ENCODE measurements at regions not wholly inside any gene's neighbourhood (a gene's known extent, or its start where the extent isn't known, plus 50 kb on each side); places are given as distances from the start of the nearest gene placed in this dataset.

- TF ChIP-seq CTCF (IDR thresholded peaks at IDR 0.05) = no peak
- POLR2A ChIA-PET = no interaction called here
- DNase-seq (no peak), ATAC-seq (ENCODE audit: poor library complexity) (no peak)
- no peaks in the 10 kb centered on the region for H3K4me1 Mint-ChIP-seq (ENCODE audit: low read depth)
- Histone ChIP-seq H3K36me3 (ENCODE audit: insufficient read depth, low read length) (no peaks in the 10 kb centered on the region), H3K27me3 (ENCODE audit: control insufficient read depth in 1 of 2, insufficient read depth in 2 of 2, low read length in 2 of 2) (no peaks in the 10 kb centered on the region), H3K27ac (ENCODE audit: low read depth in 1 of 2, low read length in 2 of 2) (no peak overlapping the region), H3K9me3 (ENCODE audit: control insufficient read depth in 1 of 2, insufficient read depth in 1 of 2, low read length in 2 of 2) (peaks cover 12 to 23% of the 10 kb centered on the region in 2 experiments), H3K4me3 (ENCODE audit: low read length) (no peak overlapping the region), H3K4me1 (ENCODE audit: insufficient read depth, low read length) (no peaks in the 10 kb centered on the region)
- no peaks in the 10 kb centered on the region for H3K27me3 Mint-ChIP-seq
- intact Hi-C loops (cut with DNase I, micrococcal nuclease) = no loop called here
- CTCF ChIA-PET = no interaction called here
- H3K4me3 Mint-ChIP-seq = no peak overlapping the region
- no peaks in the 10 kb centered on the region for H3K36me3 Mint-ChIP-seq (ENCODE audit: low read depth)
- peaks cover 2% of the 10 kb centered on the region for H3K9me3 Mint-ChIP-seq
- H3K27ac Mint-ChIP-seq = no peak overlapping the region
These were observed 329.6 kb upstream of the RGMB start for GRCh38 chr5:98443881-98444280.

GRCh38 chr5:98453296-98453695 lies 320.2 kb upstream of the RGMB start:
- ChIA-PET CTCF (no interaction called here), POLR2A (no interaction called here)
- TF ChIP-seq CTCF (IDR thresholded peaks at IDR 0.05) = no peak
- intact Hi-C loops (cut with DNase I, micrococcal nuclease) = no loop called here
- no peak for ATAC-seq (ENCODE audit: poor library complexity)
- Histone ChIP-seq H3K27me3 (ENCODE audit: control insufficient read depth in 1 of 2, insufficient read depth in 2 of 2, low read length in 2 of 2) (no peaks in the 10 kb centered on the region), H3K4me1 (ENCODE audit: insufficient read depth, low read length) (no peaks in the 10 kb centered on the region), H3K36me3 (ENCODE audit: insufficient read depth, low read length) (no peaks in the 10 kb centered on the region), H3K4me3 (ENCODE audit: low read length) (no peak overlapping the region), H3K9me3 (ENCODE audit: control insufficient read depth in 1 of 2, insufficient read depth in 1 of 2, low read length in 2 of 2) (no peaks in the 10 kb centered on the region), H3K27ac (ENCODE audit: low read depth in 1 of 2, low read length in 2 of 2) (no peak overlapping the region)
- Mint-ChIP-seq H3K27me3 (no peaks in the 10 kb centered on the region), H3K4me1 (ENCODE audit: low read depth) (no peaks in the 10 kb centered on the region), H3K36me3 (ENCODE audit: low read depth) (no peaks in the 10 kb centered on the region), H3K9me3 (no peaks in the 10 kb centered on the region), H3K27ac (no peak overlapping the region), H3K4me3 (no peak overlapping the region)
- no peak for DNase-seq

GRCh38 chr5:98454407-98454806 lies 319.1 kb upstream of the RGMB start:
- no peaks in the 10 kb centered on the region for H3K9me3 Mint-ChIP-seq
- TF ChIP-seq CTCF (IDR thresholded peaks at IDR 0.05) = no peak

More at GRCh38 chr5:98454407-98454806, 319.1 kb upstream of the RGMB start:
- H3K36me3 Mint-ChIP-seq (ENCODE audit: low read depth) = no peaks in the 10 kb centered on the region
- no peak for ATAC-seq (ENCODE audit: poor library complexity)
- no peaks in the 10 kb centered on the region for H3K4me1 Mint-ChIP-seq (ENCODE audit: low read depth)
- Histone ChIP-seq H3K36me3 (ENCODE audit: insufficient read depth, low read length) (no peaks in the 10 kb centered on the region), H3K4me3 (ENCODE audit: low read length) (no peak overlapping the region), H3K9me3 (ENCODE audit: control insufficient read depth in 1 of 2, insufficient read depth in 1 of 2, low read length in 2 of 2) (no peaks in the 10 kb centered on the region), H3K27ac (ENCODE audit: low read depth in 1 of 2, low read length in 2 of 2) (no peak overlapping the region), H3K27me3 (ENCODE audit: control insufficient read depth in 1 of 2, insufficient read depth in 2 of 2, low read length in 2 of 2) (no peaks in the 10 kb centered on the region), H3K4me1 (ENCODE audit: insufficient read depth, low read length) (no peaks in the 10 kb centered on the region)
- H3K27me3 Mint-ChIP-seq = no peaks in the 10 kb centered on the region
- no peak overlapping the region for H3K27ac Mint-ChIP-seq
- POLR2A ChIA-PET = no interaction called here
- H3K4me3 Mint-ChIP-seq = no peak overlapping the region
- CTCF ChIA-PET = no interaction called here
- intact Hi-C loops (cut with DNase I, micrococcal nuclease) = no loop called here
- no peak for DNase-seq
